LHCN-M2 (cell line): ENCODE measurements at regions not wholly inside any gene's neighbourhood (a gene's known extent, or its start where the extent isn't known, plus 50 kb on each side); places are given as distances from the start of the nearest gene placed in this dataset.
"Not testable (repeated sequence)": the region's sequence is repeated elsewhere in the genome, so short reads cannot be mapped to it uniquely, and the experiment has no call there.

Source experiments
- DNase-seq: peaks from one replicate; pipeline ENCODE4 v3.0.0-alpha.2; 2012; ENCODE audit warnings: low read depth

- DNase-seq = no peak
These were observed 452.9 kb downstream of the GUCY1A2 start for GRCh38 chr11:106565326-106565725.

GRCh38 chr11:106568632-106569031, 449.6 kb downstream of the GUCY1A2 start:
- DNase-seq = no peak

GRCh38 chr11:106577384-106577783, 440.9 kb downstream of the GUCY1A2 start:
- not testable (repeated sequence) for DNase-seq

GRCh38 chr11:106581399-106581798, 436.9 kb downstream of the GUCY1A2 start:
- DNase-seq = peak; percentile 67

- peak; percentile 41 for DNase-seq
These were observed 433.2 kb downstream of the GUCY1A2 start for GRCh38 chr11:106585061-106585460.

GRCh38 chr11:106594751-106595351, 423.4 kb downstream of the GUCY1A2 start:
- DNase-seq = no peak

- DNase-seq = no peak
These were observed 416.5 kb downstream of the GUCY1A2 start for GRCh38 chr11:106601684-106602297.

- peak; percentile 16 for DNase-seq
These were observed 409.6 kb downstream of the GUCY1A2 start for GRCh38 chr11:106608677-106609076.

GRCh38 chr11:106614262-106614661, 404.0 kb downstream of the GUCY1A2 start:
- DNase-seq = no peak

GRCh38 chr11:106619320-106619990, 398.8 kb downstream of the GUCY1A2 start:
- no peak for DNase-seq

- peak; percentile 87 for DNase-seq
These were observed 396.8 kb downstream of the GUCY1A2 start for GRCh38 chr11:106621484-106621883.
